SK-N-SH (cell line): ENCODE measurements at regions not wholly inside any gene's neighbourhood (a gene's known extent, or its start where the extent isn't known, plus 50 kb on each side); places are given as distances from the start of the nearest gene placed in this dataset.

Experiments
- CTCF ChIA-PET: fragments of 300-600, 350-600 bp; formaldehyde crosslinking; extraction: SDS; loops from one replicate; lab custom pipeline; 2021; lab: Yijun Ruan, JAX
- POLR2A ChIA-PET: fragments of 350-600 bp; sonication (Branson Sonifier 250); formaldehyde crosslinking; extraction: SDS; loops from one replicate; lab custom pipeline; 2020; ENCODE audit warnings: antibody characterized with exemption, inconsistent platforms; lab: Yijun Ruan, JAX
- DNase-seq: peaks from one replicate; pipeline ENCODE4 v3.0.0; 2012
- H2AFZ ChIP-seq: fragments of 200-600 bp; sonication (generic); 2 replicates; pipeline ENCODE4 v1.8.1; 2016; ENCODE audit warnings: antibody characterized with exemption, mild to moderate bottlenecking, low read depth
- H3F3A ChIP-seq: fragments of 200-600 bp; sonication (generic); replicated peaks from 2 replicates; pipeline ENCODE3; 2016; ENCODE audit warnings: antibody characterized with exemption, mild to moderate bottlenecking; ENCODE audit not compliant: insufficient read depth
- H3K27ac ChIP-seq, 2 experiments: fragments of 200-500 bp in 1 of 2; fragments of 200-600 bp in 1 of 2; sonication (Bioruptor generic) in 1 of 2; sonication (generic), shearing (Covaris generic) in 1 of 2; 2 replicates each; pipeline versions ENCODE4 v1.5.1 to v1.6.1; 2014 to 2016; ENCODE audit warnings: low read depth in 2 of 2, inconsistent platforms in 1 of 2, low read length in 1 of 2, mild to moderate bottlenecking in 1 of 2, mixed read lengths in 1 of 2
- H3K27me3 ChIP-seq: fragments of 200-600 bp; sonication (generic), shearing (Covaris generic); 2 replicates; pipeline ENCODE4 v1.6.1; 2016; ENCODE audit warnings: mixed run types; ENCODE audit not compliant: insufficient read depth
- H3K36me3 ChIP-seq, 2 experiments: fragments of 200-500 bp in 1 of 2; fragments of 200-600 bp in 1 of 2; sonication (Bioruptor generic) in 1 of 2; sonication (generic) in 1 of 2; replicated peaks in 1 of 2; 2 replicates each; pipeline versions ENCODE3 to v1.5.1; 2014 to 2016; ENCODE audit warnings: low read length in 1 of 2, mild to moderate bottlenecking in 1 of 2; ENCODE audit not compliant: insufficient read depth in 2 of 2, control insufficient read depth in 1 of 2
- H3K4me1 ChIP-seq, 2 experiments: fragments of 200-500 bp in 1 of 2; fragments of 200-600 bp in 1 of 2; sonication (Bioruptor generic) in 1 of 2; sonication (generic), shearing (Covaris generic) in 1 of 2; 2 replicates each; pipeline versions ENCODE4 v1.5.1 to v1.6.1; 2014 to 2016; ENCODE audit warnings: low read depth in 1 of 2, low read length in 1 of 2, mixed run types in 1 of 2; ENCODE audit not compliant: insufficient read depth in 2 of 2, control insufficient read depth in 1 of 2
- H3K4me2 ChIP-seq: fragments of 200-600 bp; sonication (generic), shearing (Covaris generic); 2 replicates; pipeline ENCODE4 v1.6.1; 2017; ENCODE audit warnings: mixed run types
- H3K4me3 ChIP-seq, 2 experiments: fragments of 200-500 bp in 1 of 2; fragments of 200-600 bp in 1 of 2; sonication (Bioruptor generic) in 1 of 2; sonication (generic), shearing (Covaris generic) in 1 of 2; 2 replicates each; pipeline versions ENCODE4 v1.5.1 to v1.8.1; 2014 to 2016; ENCODE audit warnings: low read depth in 2 of 2, inconsistent platforms in 1 of 2, low read length in 1 of 2, mild to moderate bottlenecking in 1 of 2, mixed read lengths in 1 of 2, moderate library complexity in 1 of 2
- H3K79me2 ChIP-seq: fragments of 200-600 bp; sonication (generic); 2 replicates; pipeline ENCODE4 v1.8.1; 2017; ENCODE audit warnings: mild to moderate bottlenecking; ENCODE audit not compliant: insufficient read depth
- H3K9ac ChIP-seq: fragments of 200-600 bp; sonication (generic); 2 replicates; pipeline ENCODE4 v1.6.1; 2017; ENCODE audit warnings: mixed run types
- H3K9me2 ChIP-seq: fragments of 200-600 bp; sonication (generic); 2 replicates; pipeline ENCODE4 v1.6.1; 2017; ENCODE audit warnings: mixed run types
- H3K9me3 ChIP-seq: fragments of 200-600 bp; sonication (generic); 2 replicates; pipeline ENCODE4 v1.6.1; 2017; ENCODE audit warnings: mixed run types, mild to moderate bottlenecking, moderate library complexity
- H4K20me1 ChIP-seq: fragments of 200-600 bp; sonication (generic); 2 replicates; pipeline ENCODE4 v1.6.1; 2017; ENCODE audit warnings: mild to moderate bottlenecking, mixed run types; ENCODE audit not compliant: insufficient read depth
- GATA2 ChIP-seq: sonication (generic); formaldehyde crosslinking; IDR thresholded peaks from 2 replicates; pipeline ENCODE4 v1.5.0; 2020; ENCODE audit warnings: mild to moderate bottlenecking, missing genetic modification reagents
- JUND ChIP-seq: IDR thresholded peaks from 2 replicates; pipeline ENCODE4 v1.4.0; 2012
- POLR2AphosphoS5 ChIP-seq: IDR thresholded peaks from 2 replicates; pipeline ENCODE4 v1.6.1; 2012; ENCODE audit warnings: low read depth, low read length
- RAD21 ChIP-seq: IDR thresholded peaks from 2 replicates; pipeline ENCODE4 v1.6.1; 2012; ENCODE audit warnings: mild to moderate bottlenecking, low read length
- SMC3 ChIP-seq: IDR thresholded peaks from 2 replicates; pipeline ENCODE4 v1.6.1; 2012; ENCODE audit warnings: low read depth, low read length, improper control_type of control experiment
- TEAD4 ChIP-seq: IDR thresholded peaks from 2 replicates; pipeline ENCODE4 v1.4.0; 2012; ENCODE audit warnings: mild to moderate bottlenecking, borderline replicate concordance; ENCODE audit not compliant: insufficient read depth
- WGBS: methylation state at CpG from one replicate; pipeline ENCODE4 v1.1.6; 2017; ENCODE audit warnings: low lambda C conversion rate; 5-methylcytosine and 5-hydroxymethylcytosine counted together
- TF ChIP-seq, protein P1 (sequence below): IDR thresholded peaks from 2 replicates; pipeline ENCODE4 v1.4.0; 2012; ENCODE audit warnings: low read depth, borderline replicate concordance
- TF ChIP-seq, protein P2 (sequence below): IDR thresholded peaks from 2 replicates; pipeline ENCODE4 v1.4.0; 2012; ENCODE audit warnings: low read depth
- TF ChIP-seq, protein P3 (sequence below): IDR thresholded peaks from 2 replicates; pipeline ENCODE4; 2012
- TF ChIP-seq, protein P4 (sequence below): fragments of 150-350 bp; IDR thresholded peaks from 2 replicates; pipeline ENCODE4 v1.6.1; 2017; ENCODE audit warnings: antibody characterized with exemption, low read length, low read depth, borderline replicate concordance

DNA sequence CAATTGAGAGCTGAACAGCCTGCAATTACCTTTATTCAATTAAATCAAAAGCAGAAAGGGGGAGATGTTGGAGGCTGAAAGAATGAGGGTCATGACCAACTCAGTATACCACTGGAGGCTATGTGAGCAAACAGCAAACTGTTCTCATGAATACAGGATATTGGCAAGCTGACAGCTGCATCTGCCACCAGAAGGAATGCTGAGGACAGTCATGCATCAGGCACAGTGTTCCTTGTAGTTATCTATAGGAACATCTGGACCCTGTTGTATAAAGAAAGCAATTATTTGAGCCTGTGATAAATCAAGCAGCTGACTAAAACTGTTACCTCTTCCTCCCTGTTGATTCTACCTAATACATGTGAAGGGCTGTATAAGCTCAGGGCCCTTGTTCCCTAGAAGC, 2064.6 kb downstream of the TP53TG3F start:
- no peak overlapping the region for H2AFZ ChIP-seq
- H3K4me3 ChIP-seq = no peak overlapping the region
- no peaks in the 10 kb centered on the region for H3K79me2 ChIP-seq
- POLR2A ChIA-PET = no interaction called here
- DNase-seq = no peak
- no peak overlapping the region for H3K4me2 ChIP-seq
- no peaks in the 10 kb centered on the region for H4K20me1 ChIP-seq
- H3K27me3 ChIP-seq = peaks cover 9% of the 10 kb centered on the region
- H3K4me1 ChIP-seq = peaks cover 0 to 2% of the 10 kb centered on the region in 2 experiments; a peak in 1 of 4 replicates
- H3K9ac ChIP-seq = no peak overlapping the region
- H3K9me3 ChIP-seq = no peaks in the 10 kb centered on the region
- TF ChIP-seq JUND = no peak
- peak; percentile 46; the same call in 1 of the 2 replicates for TF ChIP-seq GATA2 (CRISPR knock-in tag)
- TF ChIP-seq SMC3 = no peak
- TF ChIP-seq, protein P1, sequence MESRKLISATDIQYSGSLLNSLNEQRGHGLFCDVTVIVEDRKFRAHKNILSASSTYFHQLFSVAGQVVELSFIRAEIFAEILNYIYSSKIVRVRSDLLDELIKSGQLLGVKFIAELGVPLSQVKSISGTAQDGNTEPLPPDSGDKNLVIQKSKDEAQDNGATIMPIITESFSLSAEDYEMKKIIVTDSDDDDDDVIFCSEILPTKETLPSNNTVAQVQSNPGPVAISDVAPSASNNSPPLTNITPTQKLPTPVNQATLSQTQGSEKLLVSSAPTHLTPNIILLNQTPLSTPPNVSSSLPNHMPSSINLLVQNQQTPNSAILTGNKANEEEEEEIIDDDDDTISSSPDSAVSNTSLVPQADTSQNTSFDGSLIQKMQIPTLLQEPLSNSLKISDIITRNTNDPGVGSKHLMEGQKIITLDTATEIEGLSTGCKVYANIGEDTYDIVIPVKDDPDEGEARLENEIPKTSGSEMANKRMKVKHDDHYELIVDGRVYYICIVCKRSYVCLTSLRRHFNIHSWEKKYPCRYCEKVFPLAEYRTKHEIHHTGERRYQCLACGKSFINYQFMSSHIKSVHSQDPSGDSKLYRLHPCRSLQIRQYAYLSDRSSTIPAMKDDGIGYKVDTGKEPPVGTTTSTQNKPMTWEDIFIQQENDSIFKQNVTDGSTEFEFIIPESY = no peak
- TF ChIP-seq, protein P2, sequence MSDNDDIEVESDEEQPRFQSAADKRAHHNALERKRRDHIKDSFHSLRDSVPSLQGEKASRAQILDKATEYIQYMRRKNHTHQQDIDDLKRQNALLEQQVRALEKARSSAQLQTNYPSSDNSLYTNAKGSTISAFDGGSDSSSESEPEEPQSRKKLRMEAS = no peak
- no peak for TF ChIP-seq TEAD4
- no peaks in the 10 kb centered on the region for H3F3A ChIP-seq
- H3K9me2 ChIP-seq = no peaks in the 10 kb centered on the region
- CTCF ChIA-PET = interaction anchor here (1.1 to 1.6 kb wide), 3 partner anchors 16 to 36 kb away, joined by 3 to 5 read pairs (median 5); no protein-coding TSS in a partner anchor
- peak overlapping the region in 1 of 2 experiments; percentile 39; a peak in 2 of 4 replicates for H3K27ac ChIP-seq
- H3K36me3 ChIP-seq = no peaks in the 10 kb centered on the region

DNA sequence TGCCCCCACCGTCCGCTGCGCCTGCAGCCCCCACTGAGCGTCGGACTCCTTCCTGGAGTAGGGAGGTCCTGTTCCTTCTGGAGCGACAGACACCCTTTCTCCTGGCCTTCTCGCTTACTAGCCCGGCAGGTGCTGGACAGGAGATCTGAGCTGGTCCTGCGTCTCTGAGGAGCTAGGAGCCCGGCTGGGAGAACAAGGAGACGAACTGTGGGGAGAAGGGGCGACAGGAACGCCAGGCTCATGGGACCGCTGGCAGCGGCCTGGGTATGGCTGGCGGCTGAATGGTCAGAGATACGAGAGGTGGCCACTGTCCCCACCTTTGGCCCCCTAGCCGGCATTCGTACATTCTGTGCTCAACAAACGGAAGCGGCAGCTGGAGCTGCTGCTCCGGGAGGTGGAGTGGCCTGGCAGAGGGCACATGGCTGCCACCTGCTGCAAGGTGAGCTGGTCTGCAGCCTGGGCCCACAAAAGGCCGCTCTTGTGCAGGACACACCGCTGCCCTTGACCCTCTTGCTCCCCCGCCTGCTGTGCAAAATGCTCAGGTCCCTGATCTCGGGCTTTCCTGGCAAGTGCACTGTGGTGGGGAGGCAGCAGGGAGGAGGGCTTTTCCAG, 2066.7 kb downstream of the TP53TG3F start:
- TF ChIP-seq, protein P3, sequence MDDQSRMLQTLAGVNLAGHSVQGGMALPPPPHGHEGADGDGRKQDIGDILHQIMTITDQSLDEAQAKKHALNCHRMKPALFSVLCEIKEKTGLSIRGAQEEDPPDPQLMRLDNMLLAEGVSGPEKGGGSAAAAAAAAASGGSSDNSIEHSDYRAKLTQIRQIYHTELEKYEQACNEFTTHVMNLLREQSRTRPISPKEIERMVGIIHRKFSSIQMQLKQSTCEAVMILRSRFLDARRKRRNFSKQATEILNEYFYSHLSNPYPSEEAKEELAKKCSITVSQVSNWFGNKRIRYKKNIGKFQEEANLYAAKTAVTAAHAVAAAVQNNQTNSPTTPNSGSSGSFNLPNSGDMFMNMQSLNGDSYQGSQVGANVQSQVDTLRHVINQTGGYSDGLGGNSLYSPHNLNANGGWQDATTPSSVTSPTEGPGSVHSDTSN = no peak
- TF ChIP-seq, protein P4, sequence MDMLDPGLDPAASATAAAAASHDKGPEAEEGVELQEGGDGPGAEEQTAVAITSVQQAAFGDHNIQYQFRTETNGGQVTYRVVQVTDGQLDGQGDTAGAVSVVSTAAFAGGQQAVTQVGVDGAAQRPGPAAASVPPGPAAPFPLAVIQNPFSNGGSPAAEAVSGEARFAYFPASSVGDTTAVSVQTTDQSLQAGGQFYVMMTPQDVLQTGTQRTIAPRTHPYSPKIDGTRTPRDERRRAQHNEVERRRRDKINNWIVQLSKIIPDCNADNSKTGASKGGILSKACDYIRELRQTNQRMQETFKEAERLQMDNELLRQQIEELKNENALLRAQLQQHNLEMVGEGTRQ = no peak
- TF ChIP-seq RAD21 = peak; percentile 47
- TF ChIP-seq POLR2AphosphoS5 = no peak
- Histone ChIP-seq H3K27me3 (peaks cover 9% of the 10 kb centered on the region), H3K9me3 (no peaks in the 10 kb centered on the region), H3K36me3 (no peaks in the 10 kb centered on the region), H3K4me2 (peak overlapping the region; percentile 60; the same call in 1 of the 2 replicates), H3K4me3 (peak overlapping the region; percentile 29 to 33; a peak in 3 of 4 replicates), H3K79me2 (no peaks in the 10 kb centered on the region), H3K4me1 (peaks cover 0 to 2% of the 10 kb centered on the region in 2 experiments; a peak in 1 of 4 replicates), H3F3A (no peaks in the 10 kb centered on the region), H3K27ac (no peak overlapping the region; a peak in 1 of 4 replicates), H3K9ac (no peak overlapping the region), H2AFZ (no peak overlapping the region), H4K20me1 (no peaks in the 10 kb centered on the region), H3K9me2 (no peaks in the 10 kb centered on the region)
- peak; percentile 59 for DNase-seq
- WGBS = 14% methylated on average over 7 of the region's 26 CpGs
- POLR2A ChIA-PET = no interaction called here
- CTCF ChIA-PET = interaction anchor here (0.6 to 1.7 kb wide), 4 partner anchors 19 to 449 kb away, joined by 3 to 7 read pairs (median 4); no protein-coding TSS in a partner anchor
